Aorta (tissue), 5 donors: ENCODE measurements at regions not wholly inside any gene's neighbourhood (a gene's known extent, or its start where the extent isn't known, plus 50 kb on each side); places are given as distances from the start of the nearest gene placed in this dataset.
A peak's percentile ranks its signal among the peaks of the same experiment; 100 is the strongest.

Experiments
- ATAC-seq: fragments of 200-7000 bp; cut with Tn5 transposase; one replicate; pipeline ENCODE4 v1.9.1; 2022; ENCODE audit warnings: moderate library complexity; ENCODE audit not compliant: low FRiP score
- DNase-seq, 2 donors: peaks; one replicate each; pipeline ENCODE4 v3.0.0-alpha.2; 2020
- H3K27ac ChIP-seq, 2 donors: one replicate each; pipeline ENCODE4 v1.5.1; 2013; ENCODE audit warnings: low read length in 2 of 2, mild to moderate bottlenecking in 2 of 2, moderate library complexity in 2 of 2, control low read depth in 1 of 2, inconsistent platforms in 1 of 2, low read depth in 1 of 2
- H3K27me3 ChIP-seq, 2 donors: one replicate each; pipeline ENCODE4 v1.6.1; 2013; ENCODE audit warnings: control low read depth in 1 of 2, low read length in 1 of 2, mild to moderate bottlenecking in 1 of 2, moderate library complexity in 1 of 2; ENCODE audit not compliant: insufficient read depth in 2 of 2, control insufficient read depth in 1 of 2
- H3K36me3 ChIP-seq, 2 donors: one replicate each; pipeline ENCODE4 v1.6.1; 2013; ENCODE audit warnings: control low read depth in 1 of 2, low read length in 1 of 2, mild to moderate bottlenecking in 1 of 2; ENCODE audit not compliant: insufficient read depth in 2 of 2, control insufficient read depth in 1 of 2
- H3K4me1 ChIP-seq, 2 donors: one replicate each; pipeline ENCODE4 v1.6.1; 2013; ENCODE audit warnings: low read length in 2 of 2, control low read depth in 1 of 2, mild to moderate bottlenecking in 1 of 2, moderate library complexity in 1 of 2; ENCODE audit not compliant: insufficient read depth in 2 of 2, control insufficient read depth in 1 of 2
- H3K4me3 ChIP-seq, 2 donors: one replicate each; pipeline ENCODE4 v1.5.1; 2013; ENCODE audit warnings: low read length in 2 of 2, control low read depth in 1 of 2, mild to moderate bottlenecking in 1 of 2
- H3K9me3 ChIP-seq: one replicate; pipeline ENCODE4 v1.6.1; 2013; ENCODE audit warnings: mild to moderate bottlenecking, low read length; ENCODE audit not compliant: control insufficient read depth
- WGBS, 2 donors: extraction: QIAGEN DNeasy Blood & Tissue Kit; methylation state at CpG; one replicate each; pipeline ENCODE4 v1.1.7; 2013; 5-methylcytosine and 5-hydroxymethylcytosine counted together
- intact Hi-C, 2 donors: fragments of 100-400 bp; cut with DNase I; formaldehyde crosslinking; loops; one replicate each; pipeline versions ENCODE4 v1.14.2 to v1.15.0; 2022
- donor health status: healthy with polysubstance abuse.
- donor health status: Bipolar disorder and iron deficiency.
- donor health status: DM: no; HTN: no; CAD: no.
- donor health status: DM: no; HTN: no; CAD: no.
- donor health status: DM: yes; HTN: yes; CAD: no.

- Histone ChIP-seq H3K27ac (no peak overlapping the region), H3K4me1 (no peaks in the 10 kb centered on the region), H3K9me3 (no peaks in the 10 kb centered on the region), H3K4me3 (no peak overlapping the region), H3K27me3 (no peaks in the 10 kb centered on the region), H3K36me3 (no peaks in the 10 kb centered on the region)
- 92 to 94% methylated on average over 42 to 46 of the region's 46 CpGs for WGBS, 2 donors
- ATAC-seq (no peak), DNase-seq (peak; percentile 40 to 67)
- intact Hi-C loops: loop anchor here in 1 of 2 donors (10.0 kb wide), 1 partner anchor 135 kb away; no protein-coding TSS in a partner anchor
Measured at GRCh38 chr22:23399367-23400285, 180.5 kb downstream of the IGLL1 start.

GRCh38 chr22:23398701-23399366 is 181.3 kb downstream of the IGLL1 start:
- DNase-seq: peak; percentile 28 to 74
- Histone ChIP-seq H3K9me3 (no peaks in the 10 kb centered on the region), H3K4me1 (no peaks in the 10 kb centered on the region), H3K27me3 (no peaks in the 10 kb centered on the region), H3K36me3 (no peaks in the 10 kb centered on the region), H3K27ac (no peak overlapping the region), H3K4me3 (no peak overlapping the region)
- no peak for ATAC-seq
- intact Hi-C loops: no loop called here
- WGBS, 2 donors: 77 to 83% methylated on average over 15 of the region's 15 CpGs

- no peak overlapping the region for H3K4me3 ChIP-seq
- no peaks in the 10 kb centered on the region for H3K9me3 ChIP-seq
- H3K36me3 ChIP-seq: no peaks in the 10 kb centered on the region
- 87 to 88% methylated on average over 29 of the region's 29 CpGs for WGBS, 2 donors
- no peaks in the 10 kb centered on the region for H3K27me3 ChIP-seq
- no peaks in the 10 kb centered on the region for H3K4me1 ChIP-seq
- no peak overlapping the region for H3K27ac ChIP-seq
- DNase-seq (no peak), ATAC-seq (no peak)
- intact Hi-C loops: no loop called here
Measured at GRCh38 chr22:23397613-23398567, 182.2 kb downstream of the IGLL1 start.

GRCh38 chr22:23397008-23397612 is 183.0 kb downstream of the IGLL1 start:
- H3K9me3 ChIP-seq: no peaks in the 10 kb centered on the region
- 81 to 83% methylated on average over 26 of the region's 26 CpGs for WGBS, 2 donors
- H3K4me1 ChIP-seq: no peaks in the 10 kb centered on the region
- H3K27ac ChIP-seq: no peak overlapping the region
- intact Hi-C loops: no loop called here
- no peak overlapping the region for H3K4me3 ChIP-seq
- no peaks in the 10 kb centered on the region for H3K27me3 ChIP-seq
- H3K36me3 ChIP-seq: no peaks in the 10 kb centered on the region
- DNase-seq (peak in 1 of 2 donors; percentile 35), ATAC-seq (no peak)

- DNase-seq (no peak), ATAC-seq (no peak)
- Histone ChIP-seq H3K27me3 (no peaks in the 10 kb centered on the region), H3K36me3 (no peaks in the 10 kb centered on the region), H3K27ac (no peak overlapping the region), H3K9me3 (no peaks in the 10 kb centered on the region), H3K4me3 (no peak overlapping the region), H3K4me1 (no peaks in the 10 kb centered on the region)
- WGBS, 2 donors: 71 to 76% methylated on average over 8 of the region's 8 CpGs
- intact Hi-C loops: no loop called here
Measured at GRCh38 chr22:23396362-23397007, 183.6 kb downstream of the IGLL1 start.

GRCh38 chr22:23395530-23396361 is 184.3 kb downstream of the IGLL1 start:
- DNase-seq: peak; percentile 37 to 57
- no peak for ATAC-seq
- Histone ChIP-seq H3K36me3 (no peaks in the 10 kb centered on the region), H3K9me3 (no peaks in the 10 kb centered on the region), H3K4me1 (no peaks in the 10 kb centered on the region), H3K4me3 (no peak overlapping the region), H3K27ac (no peak overlapping the region), H3K27me3 (no peaks in the 10 kb centered on the region)
- intact Hi-C loops: no loop called here
- WGBS, 2 donors: 84 to 86% methylated on average over 14 of the region's 14 CpGs

GRCh38 chr22:23394525-23395326 is 185.4 kb downstream of the IGLL1 start:
- Histone ChIP-seq H3K4me1 (no peaks in the 10 kb centered on the region), H3K36me3 (no peaks in the 10 kb centered on the region), H3K27ac (no peak overlapping the region), H3K27me3 (no peaks in the 10 kb centered on the region), H3K9me3 (no peaks in the 10 kb centered on the region), H3K4me3 (no peak overlapping the region)
- WGBS, 2 donors: 91 to 95% methylated on average over 19 to 28 of the region's 28 CpGs
- ATAC-seq (no peak), DNase-seq (peak in 1 of 2 donors; percentile 38)
- intact Hi-C loops: no loop called here
